HL-60 (cell line): ENCODE measurements at regions not wholly inside any gene's neighbourhood (a gene's known extent, or its start where the extent isn't known, plus 50 kb on each side); places are given as distances from the start of the nearest gene placed in this dataset.

ENCODE experiments used
- DNase-seq, 2 experiments: peaks; one replicate each; pipeline ENCODE4 v3.0.0-alpha.2; 2010 to 2020; ENCODE audit warnings: low read depth in 1 of 2, low spot score in 1 of 2
- H3K27ac ChIP-seq: fragments of 250-450 bp; sonication (Bioruptor Pico); replicated peaks from 2 replicates; pipeline ENCODE4 v1.5.1; 2020; ENCODE audit warnings: mild to moderate bottlenecking, moderate library complexity
- H3K27me3 ChIP-seq: fragments of 250-450 bp; sonication (Bioruptor Pico); 2 replicates; pipeline ENCODE4 v1.5.1; 2021; ENCODE audit warnings: mild to moderate bottlenecking, moderate library complexity; ENCODE audit not compliant: insufficient read depth, poor library complexity, severe bottlenecking
- H3K4me3 ChIP-seq: replicated peaks from 2 replicates; pipeline ENCODE4 v1.5.1; 2011; ENCODE audit warnings: mild to moderate bottlenecking, control low read depth, low read length; ENCODE audit not compliant: insufficient read depth
- GABPA ChIP-seq: IDR thresholded peaks from 2 replicates; pipeline ENCODE4 v1.6.1; 2012; ENCODE audit warnings: low read depth
- POLR2AphosphoS5 ChIP-seq: IDR thresholded peaks from 2 replicates; pipeline ENCODE4 v1.6.1; 2012; ENCODE audit warnings: low read depth
- SPI1 ChIP-seq: IDR thresholded peaks from 2 replicates; pipeline ENCODE4 v1.6.1; 2012; ENCODE audit warnings: low read depth, mild to moderate bottlenecking, borderline replicate concordance
- TF ChIP-seq, protein P1 (sequence below): IDR thresholded peaks from one replicate; pipeline ENCODE4 v1.5.1; 2011; ENCODE audit warnings: low read length, control low read depth, inconsistent platforms; ENCODE audit not compliant: insufficient read depth
- TF ChIP-seq, protein P2 (sequence below): IDR thresholded peaks from 2 replicates; pipeline ENCODE4 v1.6.1; 2012; ENCODE audit warnings: low read depth; ENCODE audit not compliant: insufficient replicate concordance

DNA sequence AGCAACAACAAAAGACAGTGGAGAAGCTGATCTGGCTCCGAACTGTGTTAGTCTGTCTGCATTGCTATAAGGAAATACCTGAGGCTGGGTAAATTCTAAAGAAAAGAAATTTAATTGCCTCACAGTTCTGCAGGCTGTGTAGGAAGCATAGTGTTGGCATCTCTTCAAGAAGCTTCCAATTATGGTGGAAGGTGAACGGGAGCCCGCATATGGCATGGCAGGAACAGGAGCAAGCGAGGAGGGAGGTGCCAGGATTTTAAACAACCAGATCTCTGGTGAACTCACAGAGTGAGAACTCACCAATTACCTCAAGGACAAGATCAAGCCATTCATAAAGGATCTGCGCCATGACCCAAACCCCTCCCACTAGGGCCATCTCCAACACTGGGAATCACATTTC, 293.5 kb downstream of the SMOC2 start:
- H3K4me3 ChIP-seq = no peak overlapping the region
- TF ChIP-seq SPI1 = no peak
- TF ChIP-seq, protein P1, sequence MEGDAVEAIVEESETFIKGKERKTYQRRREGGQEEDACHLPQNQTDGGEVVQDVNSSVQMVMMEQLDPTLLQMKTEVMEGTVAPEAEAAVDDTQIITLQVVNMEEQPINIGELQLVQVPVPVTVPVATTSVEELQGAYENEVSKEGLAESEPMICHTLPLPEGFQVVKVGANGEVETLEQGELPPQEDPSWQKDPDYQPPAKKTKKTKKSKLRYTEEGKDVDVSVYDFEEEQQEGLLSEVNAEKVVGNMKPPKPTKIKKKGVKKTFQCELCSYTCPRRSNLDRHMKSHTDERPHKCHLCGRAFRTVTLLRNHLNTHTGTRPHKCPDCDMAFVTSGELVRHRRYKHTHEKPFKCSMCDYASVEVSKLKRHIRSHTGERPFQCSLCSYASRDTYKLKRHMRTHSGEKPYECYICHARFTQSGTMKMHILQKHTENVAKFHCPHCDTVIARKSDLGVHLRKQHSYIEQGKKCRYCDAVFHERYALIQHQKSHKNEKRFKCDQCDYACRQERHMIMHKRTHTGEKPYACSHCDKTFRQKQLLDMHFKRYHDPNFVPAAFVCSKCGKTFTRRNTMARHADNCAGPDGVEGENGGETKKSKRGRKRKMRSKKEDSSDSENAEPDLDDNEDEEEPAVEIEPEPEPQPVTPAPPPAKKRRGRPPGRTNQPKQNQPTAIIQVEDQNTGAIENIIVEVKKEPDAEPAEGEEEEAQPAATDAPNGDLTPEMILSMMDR = no peak
- TF ChIP-seq GABPA = no peak
- TF ChIP-seq, protein P2, sequence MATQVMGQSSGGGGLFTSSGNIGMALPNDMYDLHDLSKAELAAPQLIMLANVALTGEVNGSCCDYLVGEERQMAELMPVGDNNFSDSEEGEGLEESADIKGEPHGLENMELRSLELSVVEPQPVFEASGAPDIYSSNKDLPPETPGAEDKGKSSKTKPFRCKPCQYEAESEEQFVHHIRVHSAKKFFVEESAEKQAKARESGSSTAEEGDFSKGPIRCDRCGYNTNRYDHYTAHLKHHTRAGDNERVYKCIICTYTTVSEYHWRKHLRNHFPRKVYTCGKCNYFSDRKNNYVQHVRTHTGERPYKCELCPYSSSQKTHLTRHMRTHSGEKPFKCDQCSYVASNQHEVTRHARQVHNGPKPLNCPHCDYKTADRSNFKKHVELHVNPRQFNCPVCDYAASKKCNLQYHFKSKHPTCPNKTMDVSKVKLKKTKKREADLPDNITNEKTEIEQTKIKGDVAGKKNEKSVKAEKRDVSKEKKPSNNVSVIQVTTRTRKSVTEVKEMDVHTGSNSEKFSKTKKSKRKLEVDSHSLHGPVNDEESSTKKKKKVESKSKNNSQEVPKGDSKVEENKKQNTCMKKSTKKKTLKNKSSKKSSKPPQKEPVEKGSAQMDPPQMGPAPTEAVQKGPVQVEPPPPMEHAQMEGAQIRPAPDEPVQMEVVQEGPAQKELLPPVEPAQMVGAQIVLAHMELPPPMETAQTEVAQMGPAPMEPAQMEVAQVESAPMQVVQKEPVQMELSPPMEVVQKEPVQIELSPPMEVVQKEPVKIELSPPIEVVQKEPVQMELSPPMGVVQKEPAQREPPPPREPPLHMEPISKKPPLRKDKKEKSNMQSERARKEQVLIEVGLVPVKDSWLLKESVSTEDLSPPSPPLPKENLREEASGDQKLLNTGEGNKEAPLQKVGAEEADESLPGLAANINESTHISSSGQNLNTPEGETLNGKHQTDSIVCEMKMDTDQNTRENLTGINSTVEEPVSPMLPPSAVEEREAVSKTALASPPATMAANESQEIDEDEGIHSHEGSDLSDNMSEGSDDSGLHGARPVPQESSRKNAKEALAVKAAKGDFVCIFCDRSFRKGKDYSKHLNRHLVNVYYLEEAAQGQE = no peak
- no peak for DNase-seq
- H3K27me3 ChIP-seq = no peaks in the 10 kb centered on the region
- H3K27ac ChIP-seq = no peak overlapping the region

DNA sequence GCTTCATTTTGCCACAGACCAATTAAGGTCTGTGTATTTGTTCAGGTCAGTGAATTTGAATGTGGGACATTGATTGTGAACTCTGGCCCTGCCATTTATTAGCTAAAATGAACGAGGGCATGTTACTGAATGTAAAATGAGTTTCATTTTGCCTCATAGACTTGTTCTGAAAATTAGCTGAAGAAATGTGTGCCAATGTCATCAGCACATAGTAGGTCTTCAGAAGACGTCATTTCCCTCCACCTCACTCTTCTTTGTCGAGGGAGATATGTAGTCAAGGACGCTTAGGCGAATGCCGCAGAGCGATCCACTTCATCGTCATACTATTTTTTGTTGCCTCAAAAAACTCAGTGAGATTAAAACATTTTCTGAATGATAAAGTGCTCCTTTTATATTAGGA, 291.7 kb downstream of the SMOC2 start:
- Histone ChIP-seq H3K27ac (no peak overlapping the region), H3K27me3 (no peaks in the 10 kb centered on the region), H3K4me3 (no peak overlapping the region)
- no peak for TF ChIP-seq GABPA
- TF ChIP-seq POLR2AphosphoS5 = no peak
- TF ChIP-seq, protein P1 = no peak
- TF ChIP-seq SPI1 = no peak
- TF ChIP-seq, protein P2 = no peak
- no peak for DNase-seq

DNA sequence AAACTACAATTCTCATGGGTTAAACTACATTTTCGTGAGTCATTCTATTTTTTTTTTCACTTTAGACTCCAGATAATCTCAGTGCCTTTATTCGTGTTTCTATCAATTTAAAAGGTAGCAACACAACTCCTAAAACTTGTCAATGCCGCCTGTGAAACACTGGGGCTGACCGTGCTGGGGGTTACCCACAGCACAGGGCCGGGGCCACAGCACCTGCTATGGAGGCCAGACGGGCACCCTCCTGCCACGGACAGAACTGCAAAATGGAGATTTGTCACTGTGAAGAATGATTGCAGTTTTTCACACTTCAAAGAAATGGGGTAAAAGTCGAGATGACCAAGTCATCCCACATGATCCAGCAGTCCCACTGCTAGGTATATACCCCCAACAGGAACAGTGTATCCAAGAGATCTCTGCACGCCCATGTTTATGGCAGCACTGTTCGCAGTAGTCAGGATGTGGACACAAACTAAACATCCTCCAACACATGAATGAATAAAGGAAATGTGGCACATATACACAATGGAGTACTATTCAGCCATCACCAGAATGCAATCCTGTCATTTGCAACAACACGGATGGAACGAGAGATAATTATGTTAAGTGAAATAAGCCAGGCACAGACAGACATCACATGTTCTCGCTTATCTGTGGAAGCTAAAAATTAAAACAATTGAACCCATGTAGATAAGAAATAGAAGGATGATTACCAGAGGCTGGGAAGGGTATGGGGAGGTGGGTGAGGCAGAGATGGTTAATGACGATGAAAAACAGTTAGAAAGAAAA, 290.1 kb downstream of the SMOC2 start:
- TF ChIP-seq, protein P1 = no peak
- DNase-seq = no peak
- Histone ChIP-seq H3K27ac (no peak overlapping the region), H3K4me3 (no peak overlapping the region), H3K27me3 (no peaks in the 10 kb centered on the region)

DNA sequence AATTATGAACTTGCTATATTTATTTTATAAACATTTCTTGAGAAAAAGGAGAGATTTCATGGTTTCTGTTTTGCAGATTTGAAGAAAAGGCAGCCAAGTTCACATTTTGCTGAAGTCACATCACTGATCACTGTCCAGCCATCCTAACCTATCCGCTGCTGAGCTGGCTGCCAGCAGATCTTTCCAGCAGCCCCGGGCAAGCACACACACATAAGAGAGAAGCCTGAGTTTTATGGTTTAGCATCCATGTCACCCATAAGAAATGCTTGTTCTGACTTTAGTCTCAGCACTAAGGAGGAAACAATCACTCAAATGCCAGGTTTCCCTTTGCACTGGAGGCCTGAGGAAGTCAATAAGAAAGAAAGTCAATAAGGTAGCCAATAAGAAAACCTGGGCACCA, 287.1 kb downstream of the SMOC2 start:
- no peak overlapping the region for H3K27ac ChIP-seq
- TF ChIP-seq, protein P2 = no peak
- no peaks in the 10 kb centered on the region for H3K27me3 ChIP-seq
- no peak overlapping the region for H3K4me3 ChIP-seq
- DNase-seq = no peak
